ENCODE measurements at regions not wholly inside any gene's neighbourhood (a gene's known extent, or its start where the extent isn't known, plus 50 kb on each side); places are given as distances from the start of the nearest gene placed in this dataset.

DNA sequence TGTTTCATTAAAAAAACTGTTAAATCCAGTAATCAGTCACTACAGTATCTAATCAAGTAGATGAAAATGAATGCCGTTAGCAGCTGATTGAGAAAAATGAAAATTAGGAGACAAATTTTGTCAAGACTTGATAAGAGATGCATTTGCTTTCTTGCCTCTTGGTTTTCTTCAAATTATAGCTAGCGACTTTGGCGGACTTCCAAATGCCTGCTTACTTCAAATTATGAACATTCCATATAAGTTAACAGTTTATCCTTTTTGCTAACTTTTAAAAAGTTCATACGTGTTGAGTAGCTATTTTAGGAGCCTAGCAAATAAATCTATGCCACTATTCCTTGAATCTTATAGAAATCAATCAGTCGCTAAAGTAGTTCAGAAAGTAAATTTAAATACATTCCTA lies 58.8 kb downstream of the PPP4R3C start:
- ATAC-seq = no peak
- Histone ChIP-seq H3K36me3 (no peaks in the 10 kb centered on the region), H3K4me3 (no peak overlapping the region), H3K27me3 (ENCODE audit: low read depth) (no peaks in the 10 kb centered on the region), H3K4me1 (no peaks in the 10 kb centered on the region), H3K27ac (no peak overlapping the region), H3K9me3 (no peaks in the 10 kb centered on the region)
- no peak for TF ChIP-seq CTCF (IDR thresholded peaks at IDR 0.05)
- no peak for DNase-seq
- intact Hi-C loops (cut with DNase I) = no loop called here

DNA sequence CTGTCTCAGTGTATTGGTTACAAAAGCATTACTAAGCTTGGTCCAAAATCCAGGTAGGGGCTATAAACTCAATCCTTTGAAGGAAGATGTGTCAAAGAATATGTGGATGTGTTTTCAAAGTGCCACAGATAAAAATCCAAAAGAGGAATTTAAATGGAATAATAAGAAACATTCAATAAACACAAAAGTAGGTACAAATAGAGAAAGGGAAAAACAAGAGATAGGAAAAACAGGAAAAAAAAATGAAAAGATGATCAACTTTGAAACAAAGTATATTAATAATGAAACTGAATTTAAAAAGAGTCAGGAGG lies 64.0 kb downstream of the PPP4R3C start:
- H3K36me3 ChIP-seq = no peaks in the 10 kb centered on the region
- H3K4me1 ChIP-seq = no peaks in the 10 kb centered on the region
- intact Hi-C loops (cut with DNase I) = no loop called here
- ATAC-seq = no peak
- H3K27me3 ChIP-seq (ENCODE audit: low read depth) = no peaks in the 10 kb centered on the region
- no peak overlapping the region for H3K27ac ChIP-seq
- no peaks in the 10 kb centered on the region for H3K9me3 ChIP-seq
- H3K4me3 ChIP-seq = no peak overlapping the region
- DNase-seq = no peak
- TF ChIP-seq CTCF (IDR thresholded peaks at IDR 0.05) = no peak

GRCh38 chrX:27391623-27392022 lies 71.5 kb downstream of the PPP4R3C start:
- no peak overlapping the region for H3K4me3 ChIP-seq
- no peak for TF ChIP-seq CTCF (IDR thresholded peaks at IDR 0.05)
- no peaks in the 10 kb centered on the region for H3K9me3 ChIP-seq
- DNase-seq = no peak
- H3K36me3 ChIP-seq = no peaks in the 10 kb centered on the region
- no peaks in the 10 kb centered on the region for H3K4me1 ChIP-seq
- intact Hi-C loops (cut with DNase I) = no loop called here
- H3K27ac ChIP-seq = no peak overlapping the region
- no peak for ATAC-seq
- H3K27me3 ChIP-seq (ENCODE audit: low read depth) = no peaks in the 10 kb centered on the region

DNA sequence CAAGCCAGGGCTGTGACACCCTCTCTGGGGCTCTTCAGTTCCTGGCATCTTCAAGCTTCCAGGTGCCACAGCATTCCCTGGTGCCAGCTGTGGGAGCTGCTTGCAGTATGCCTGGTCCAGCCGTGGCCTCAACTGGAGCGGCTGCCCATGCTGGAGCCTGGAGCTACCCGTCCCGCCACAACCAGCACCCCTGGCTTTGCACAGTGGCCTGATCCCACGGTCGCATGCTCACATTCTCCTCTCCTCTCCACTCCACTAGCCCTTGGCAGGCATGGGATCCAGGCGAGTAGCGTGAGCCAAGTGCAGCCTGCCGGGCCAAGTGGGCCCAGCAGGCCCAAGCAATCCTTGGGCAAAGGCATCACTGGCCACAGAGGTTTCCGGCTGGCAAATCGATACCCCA lies 81.7 kb downstream of the PPP4R3C start:
- Histone ChIP-seq H3K9me3 (no peaks in the 10 kb centered on the region), H3K36me3 (no peaks in the 10 kb centered on the region), H3K27ac (no peak overlapping the region), H3K4me1 (no peaks in the 10 kb centered on the region), H3K27me3 (ENCODE audit: low read depth) (no peaks in the 10 kb centered on the region), H3K4me3 (no peak overlapping the region)
- intact Hi-C loops (cut with DNase I) = no loop called here
- TF ChIP-seq CTCF (IDR thresholded peaks at IDR 0.05) = no peak
- ATAC-seq (no peak), DNase-seq (no peak)

- no peaks in the 10 kb centered on the region for H3K4me1 ChIP-seq
- H3K4me3 ChIP-seq = no peak overlapping the region
- DNase-seq (no peak), ATAC-seq (no peak)
- no peaks in the 10 kb centered on the region for H3K9me3 ChIP-seq
- H3K27me3 ChIP-seq (ENCODE audit: low read depth) = no peaks in the 10 kb centered on the region
- intact Hi-C loops (cut with DNase I) = no loop called here
- H3K36me3 ChIP-seq = no peaks in the 10 kb centered on the region
- no peak for TF ChIP-seq CTCF (IDR thresholded peaks at IDR 0.05)
- H3K27ac ChIP-seq = no peak overlapping the region
Measured at GRCh38 chrX:27380163-27380845, 82.8 kb downstream of the PPP4R3C start.

- no peak for ATAC-seq
- no peaks in the 10 kb centered on the region for H3K9me3 ChIP-seq
- no peaks in the 10 kb centered on the region for H3K36me3 ChIP-seq
- intact Hi-C loops (cut with DNase I) = no loop called here
- no peak for DNase-seq
- H3K27me3 ChIP-seq (ENCODE audit: low read depth) = no peaks in the 10 kb centered on the region
- no peak overlapping the region for H3K4me3 ChIP-seq
- no peaks in the 10 kb centered on the region for H3K4me1 ChIP-seq
- no peak for TF ChIP-seq CTCF (IDR thresholded peaks at IDR 0.05)
- H3K27ac ChIP-seq = no peak overlapping the region
Measured at GRCh38 chrX:27354021-27354420, 109.1 kb downstream of the PPP4R3C start.

Measured in lower lobe of right lung (tissue), 2 donors.